ENCODE measurements at regions not wholly inside any gene's neighbourhood (a gene's known extent, or its start where the extent isn't known, plus 50 kb on each side); places are given as distances from the start of the nearest gene placed in this dataset.

- no peaks in the 10 kb centered on the region for H3K4me1 ChIP-seq
- no peak for TF ChIP-seq CTCF (IDR thresholded peaks at IDR 0.05)
- no peak for DNase-seq (ENCODE audit: low spot score)
- no peaks in the 10 kb centered on the region for H3K27me3 ChIP-seq
- H3K4me3 ChIP-seq: no peak overlapping the region
- no peaks in the 10 kb centered on the region for H3K36me3 ChIP-seq
- H3K9me3 ChIP-seq: no peaks in the 10 kb centered on the region
- no peak overlapping the region for H3K27ac ChIP-seq
These were observed 126.6 kb upstream of the LSM8 start for GRCh38 chr7:118057404-118057803.

GRCh38 chr7:118059209-118059608, 124.8 kb upstream of the LSM8 start:
- Histone ChIP-seq H3K9me3 (no peaks in the 10 kb centered on the region), H3K4me3 (no peak overlapping the region), H3K27me3 (no peaks in the 10 kb centered on the region), H3K36me3 (no peaks in the 10 kb centered on the region), H3K4me1 (no peaks in the 10 kb centered on the region), H3K27ac (no peak overlapping the region)
- no peak for TF ChIP-seq CTCF (IDR thresholded peaks at IDR 0.05)
- DNase-seq (ENCODE audit: low spot score): no peak

GRCh38 chr7:118060692-118061091, 123.3 kb upstream of the LSM8 start:
- no peaks in the 10 kb centered on the region for H3K9me3 ChIP-seq
- no peak overlapping the region for H3K27ac ChIP-seq
- no peaks in the 10 kb centered on the region for H3K4me1 ChIP-seq
- H3K27me3 ChIP-seq: no peaks in the 10 kb centered on the region
- H3K4me3 ChIP-seq: no peak overlapping the region
- DNase-seq (ENCODE audit: low spot score): no peak
- TF ChIP-seq CTCF (IDR thresholded peaks at IDR 0.05): no peak
- H3K36me3 ChIP-seq: no peaks in the 10 kb centered on the region

- no peaks in the 10 kb centered on the region for H3K27me3 ChIP-seq
- no peak for TF ChIP-seq CTCF (IDR thresholded peaks at IDR 0.05)
- no peak overlapping the region for H3K27ac ChIP-seq
- H3K4me3 ChIP-seq: no peak overlapping the region
- no peaks in the 10 kb centered on the region for H3K9me3 ChIP-seq
- no peaks in the 10 kb centered on the region for H3K36me3 ChIP-seq
- H3K4me1 ChIP-seq: no peaks in the 10 kb centered on the region
- DNase-seq (ENCODE audit: low spot score): no peak
These were observed 122.6 kb upstream of the LSM8 start for GRCh38 chr7:118061386-118061785.

GRCh38 chr7:118072893-118073674, 110.9 kb upstream of the LSM8 start:
- no peaks in the 10 kb centered on the region for H3K27me3 ChIP-seq
- no peak overlapping the region for H3K4me3 ChIP-seq
- H3K27ac ChIP-seq: no peak overlapping the region
- no peaks in the 10 kb centered on the region for H3K4me1 ChIP-seq
- no peaks in the 10 kb centered on the region for H3K9me3 ChIP-seq
- DNase-seq (ENCODE audit: low spot score): no peak
- TF ChIP-seq CTCF (IDR thresholded peaks at IDR 0.05): no peak
- H3K36me3 ChIP-seq: no peaks in the 10 kb centered on the region

GRCh38 chr7:118075936-118076335, 108.0 kb upstream of the LSM8 start:
- H3K4me3 ChIP-seq: no peak overlapping the region
- H3K36me3 ChIP-seq: no peaks in the 10 kb centered on the region
- no peaks in the 10 kb centered on the region for H3K9me3 ChIP-seq
- H3K27me3 ChIP-seq: no peaks in the 10 kb centered on the region
- DNase-seq (ENCODE audit: low spot score): no peak
- H3K4me1 ChIP-seq: no peaks in the 10 kb centered on the region
- no peak for TF ChIP-seq CTCF (IDR thresholded peaks at IDR 0.05)
- no peak overlapping the region for H3K27ac ChIP-seq
